ENCODE measurements at regions not wholly inside any gene's neighbourhood (a gene's known extent, or its start where the extent isn't known, plus 50 kb on each side); places are given as distances from the start of the nearest gene placed in this dataset.

GRCh38 chr21:22885079-22885478, 1886.9 kb downstream of the NCAM2 start:
- intact Hi-C loops (cut with micrococcal nuclease) = no loop called here
- 86% methylated on average over 3 of the region's 4 CpGs for WGBS (ENCODE audit: insufficient coverage)
- H3K4me3 Mint-ChIP-seq = no peak overlapping the region
- Histone ChIP-seq H3K4me3 (ENCODE audit: low read length) (no peak overlapping the region), H3K27me3 (ENCODE audit: control insufficient read depth, insufficient read depth, low read length) (no peaks in the 10 kb centered on the region), H3K9me3 (ENCODE audit: control insufficient read depth, insufficient read depth, low read length) (no peaks in the 10 kb centered on the region), H3K36me3 (ENCODE audit: control insufficient read depth, insufficient read depth, low read length) (no peaks in the 10 kb centered on the region), H3K27ac (ENCODE audit: low read length) (no peak overlapping the region), H3K4me1 (ENCODE audit: control insufficient read depth, insufficient read depth, low read length) (no peaks in the 10 kb centered on the region)
- ATAC-seq (no peak), DNase-seq (no peak)
- peaks cover 7% of the 10 kb centered on the region for H3K36me3 Mint-ChIP-seq
- H3K4me1 Mint-ChIP-seq = no peaks in the 10 kb centered on the region
- no peaks in the 10 kb centered on the region for H3K27me3 Mint-ChIP-seq (ENCODE audit: low read depth in 2 of 2)
- H3K27ac Mint-ChIP-seq = no peak overlapping the region
- H3K9me3 Mint-ChIP-seq = peaks cover 9 to 14% of the 10 kb centered on the region in 2 donors
- no peak for TF ChIP-seq CTCF (IDR thresholded peaks at IDR 0.05)

GRCh38 chr21:22885614-22886013, 1887.4 kb downstream of the NCAM2 start:
- peaks cover 9 to 14% of the 10 kb centered on the region in 2 donors for H3K9me3 Mint-ChIP-seq
- Histone ChIP-seq H3K27me3 (ENCODE audit: control insufficient read depth, insufficient read depth, low read length) (no peaks in the 10 kb centered on the region), H3K9me3 (ENCODE audit: control insufficient read depth, insufficient read depth, low read length) (no peaks in the 10 kb centered on the region), H3K36me3 (ENCODE audit: control insufficient read depth, insufficient read depth, low read length) (no peaks in the 10 kb centered on the region), H3K4me3 (ENCODE audit: low read length) (no peak overlapping the region), H3K4me1 (ENCODE audit: control insufficient read depth, insufficient read depth, low read length) (no peaks in the 10 kb centered on the region), H3K27ac (ENCODE audit: low read length) (no peak overlapping the region)
- intact Hi-C loops (cut with micrococcal nuclease) = no loop called here
- H3K4me3 Mint-ChIP-seq = no peak overlapping the region
- no peaks in the 10 kb centered on the region for H3K4me1 Mint-ChIP-seq
- DNase-seq (no peak), ATAC-seq (no peak)
- H3K36me3 Mint-ChIP-seq = peaks cover 7% of the 10 kb centered on the region
- no peak for TF ChIP-seq CTCF (IDR thresholded peaks at IDR 0.05)
- no peak overlapping the region for H3K27ac Mint-ChIP-seq
- no peaks in the 10 kb centered on the region for H3K27me3 Mint-ChIP-seq (ENCODE audit: low read depth in 2 of 2)

- intact Hi-C loops (cut with micrococcal nuclease) = no loop called here
- 86% methylated on average over 1 of the region's 2 CpGs for WGBS (ENCODE audit: insufficient coverage)
- H3K4me3 Mint-ChIP-seq = no peak overlapping the region
- H3K27me3 ChIP-seq (ENCODE audit: control insufficient read depth, insufficient read depth, low read length) = no peaks in the 10 kb centered on the region
- no peaks in the 10 kb centered on the region for H3K9me3 ChIP-seq (ENCODE audit: control insufficient read depth, insufficient read depth, low read length)
- no peaks in the 10 kb centered on the region for H3K36me3 Mint-ChIP-seq
- no peak overlapping the region for H3K27ac ChIP-seq (ENCODE audit: low read length)
- H3K4me1 ChIP-seq (ENCODE audit: control insufficient read depth, insufficient read depth, low read length) = no peaks in the 10 kb centered on the region
- H3K9me3 Mint-ChIP-seq = peaks cover 8 to 12% of the 10 kb centered on the region in 2 donors
- TF ChIP-seq CTCF (IDR thresholded peaks at IDR 0.05) = no peak
- H3K36me3 ChIP-seq (ENCODE audit: control insufficient read depth, insufficient read depth, low read length) = no peaks in the 10 kb centered on the region
- DNase-seq (no peak), ATAC-seq (no peak)
- no peaks in the 10 kb centered on the region for H3K4me1 Mint-ChIP-seq
- H3K27ac Mint-ChIP-seq = no peak overlapping the region
- H3K27me3 Mint-ChIP-seq (ENCODE audit: low read depth in 2 of 2) = no peaks in the 10 kb centered on the region
- H3K4me3 ChIP-seq (ENCODE audit: low read length) = no peak overlapping the region
Measured at GRCh38 chr21:22889445-22889844, 1891.2 kb downstream of the NCAM2 start.

- no peak overlapping the region for H3K4me3 ChIP-seq (ENCODE audit: low read length)
- no peaks in the 10 kb centered on the region for H3K27me3 Mint-ChIP-seq (ENCODE audit: low read depth in 2 of 2)
- no peaks in the 10 kb centered on the region for H3K27me3 ChIP-seq (ENCODE audit: control insufficient read depth, insufficient read depth, low read length)
- no peaks in the 10 kb centered on the region for H3K36me3 ChIP-seq (ENCODE audit: control insufficient read depth, insufficient read depth, low read length)
- no peaks in the 10 kb centered on the region for H3K36me3 Mint-ChIP-seq
- H3K9me3 Mint-ChIP-seq = peaks cover 8 to 12% of the 10 kb centered on the region in 2 donors
- no peak overlapping the region for H3K27ac Mint-ChIP-seq
- no peak overlapping the region for H3K27ac ChIP-seq (ENCODE audit: low read length)
- H3K4me3 Mint-ChIP-seq = no peak overlapping the region
- no peak for ATAC-seq
- no peaks in the 10 kb centered on the region for H3K9me3 ChIP-seq (ENCODE audit: control insufficient read depth, insufficient read depth, low read length)
- H3K4me1 Mint-ChIP-seq = no peaks in the 10 kb centered on the region
- DNase-seq = no peak
- intact Hi-C loops (cut with micrococcal nuclease) = no loop called here
- H3K4me1 ChIP-seq (ENCODE audit: control insufficient read depth, insufficient read depth, low read length) = no peaks in the 10 kb centered on the region
- TF ChIP-seq CTCF (IDR thresholded peaks at IDR 0.05) = no peak
- 95% methylated on average over 1 of the region's 2 CpGs for WGBS (ENCODE audit: insufficient coverage)
Measured at GRCh38 chr21:22890656-22891055, 1892.4 kb downstream of the NCAM2 start.

Data from natural killer cell (primary cell).